ENCODE measurements at regions not wholly inside any gene's neighbourhood (a gene's known extent, or its start where the extent isn't known, plus 50 kb on each side); places are given as distances from the start of the nearest gene placed in this dataset.

- DNase-seq (ENCODE audit: low read depth) = no peak
- no peak for TF ChIP-seq CTCF (conservative IDR thresholded peaks at IDR 0.05; ENCODE audit: low read depth, low read length)
- H3K4me3 ChIP-seq (ENCODE audit: low read length) = no peak overlapping the region
These were observed 545.2 kb upstream of the MGAT4C start for GRCh38 chr12:86801439-86801838.

GRCh38 chr12:86799616-86800015, 543.4 kb upstream of the MGAT4C start:
- DNase-seq (ENCODE audit: low read depth) = no peak
- H3K4me3 ChIP-seq (ENCODE audit: low read length) = no peak overlapping the region

GRCh38 chr12:86796550-86796949, 540.4 kb upstream of the MGAT4C start:
- no peak overlapping the region for H3K4me3 ChIP-seq (ENCODE audit: low read length)
- no peak for TF ChIP-seq CTCF (conservative IDR thresholded peaks at IDR 0.05; ENCODE audit: low read depth, low read length)
- no peak for DNase-seq (ENCODE audit: low read depth)

More at GRCh38 chr12:86799616-86800015, 543.4 kb upstream of the MGAT4C start:
- no peak for TF ChIP-seq CTCF (conservative IDR thresholded peaks at IDR 0.05; ENCODE audit: low read depth, low read length)

GRCh38 chr12:86788661-86789060, 532.5 kb upstream of the MGAT4C start:
- TF ChIP-seq CTCF (conservative IDR thresholded peaks at IDR 0.05; ENCODE audit: low read depth, low read length) = no peak
- no peak overlapping the region for H3K4me3 ChIP-seq (ENCODE audit: low read length)
- DNase-seq (ENCODE audit: low read depth) = no peak

- DNase-seq (ENCODE audit: low read depth) = no peak
- no peak overlapping the region for H3K4me3 ChIP-seq (ENCODE audit: low read length)
- TF ChIP-seq CTCF (conservative IDR thresholded peaks at IDR 0.05; ENCODE audit: low read depth, low read length) = no peak
These were observed 531.2 kb upstream of the MGAT4C start for GRCh38 chr12:86787419-86787818.

- no peak for DNase-seq (ENCODE audit: low read depth)
- no peak for TF ChIP-seq CTCF (conservative IDR thresholded peaks at IDR 0.05; ENCODE audit: low read depth, low read length)
- no peak overlapping the region for H3K4me3 ChIP-seq (ENCODE audit: low read length)
These were observed 521.1 kb upstream of the MGAT4C start for GRCh38 chr12:86777325-86777724.

GRCh38 chr12:86774841-86775388, 518.7 kb upstream of the MGAT4C start:
- no peak for TF ChIP-seq CTCF (conservative IDR thresholded peaks at IDR 0.05; ENCODE audit: low read depth, low read length)
- no peak overlapping the region for H3K4me3 ChIP-seq (ENCODE audit: low read length)
- DNase-seq (ENCODE audit: low read depth) = peak; percentile 1

Data from retinal pigment epithelial cell (primary cell).